NK-92 (cell line): ENCODE measurements at regions not wholly inside any gene's neighbourhood (a gene's known extent, or its start where the extent isn't known, plus 50 kb on each side); places are given as distances from the start of the nearest gene placed in this dataset.

Experiments
- DNase-seq: peaks from one replicate; lab custom pipeline; 2025; ENCODE audit not compliant: unreplicated experiment; lab: John Stamatoyannopoulos, UW

- no peak for DNase-seq
These were observed 199.3 kb downstream of the MTX2 start for GRCh38 chr2:176468457-176469113.

GRCh38 chr2:176470713-176471112, 201.5 kb downstream of the MTX2 start:
- no peak for DNase-seq

- no peak for DNase-seq
These were observed 202.7 kb downstream of the MTX2 start for GRCh38 chr2:176471949-176472348.

GRCh38 chr2:176473177-176473576, 203.9 kb downstream of the MTX2 start:
- no peak for DNase-seq

- no peak for DNase-seq
These were observed 204.6 kb downstream of the MTX2 start for GRCh38 chr2:176473851-176474250.

- no peak for DNase-seq
These were observed 208.1 kb downstream of the MTX2 start for GRCh38 chr2:176477336-176477735.

- no peak for DNase-seq
These were observed 210.7 kb downstream of the MTX2 start for GRCh38 chr2:176479961-176480360.

- no peak for DNase-seq
These were observed 212.9 kb downstream of the MTX2 start for GRCh38 chr2:176482107-176482506.

GRCh38 chr2:176483476-176483875, 214.2 kb downstream of the MTX2 start:
- DNase-seq, result no peak

- DNase-seq, result no peak
These were observed 214.8 kb downstream of the MTX2 start for GRCh38 chr2:176483901-176484568.

GRCh38 chr2:176484838-176485237, 215.6 kb downstream of the MTX2 start:
- DNase-seq, result no peak

GRCh38 chr2:176488431-176488830, 219.2 kb downstream of the MTX2 start:
- no peak for DNase-seq

GRCh38 chr2:176490061-176490861, 221.0 kb downstream of the MTX2 start:
- no peak for DNase-seq

GRCh38 chr2:176491172-176491904, 222.1 kb downstream of the MTX2 start:
- DNase-seq, result no peak

- DNase-seq, result no peak
These were observed 223.3 kb downstream of the MTX2 start for GRCh38 chr2:176492583-176492982.

GRCh38 chr2:176493226-176493825, 224.1 kb downstream of the MTX2 start:
- DNase-seq, result no peak

- DNase-seq, result no peak
These were observed 224.7 kb downstream of the MTX2 start for GRCh38 chr2:176493909-176494308.

GRCh38 chr2:176494949-176495353, 225.7 kb downstream of the MTX2 start:
- no peak for DNase-seq

GRCh38 chr2:176495826-176496225, 226.6 kb downstream of the MTX2 start:
- no peak for DNase-seq

- DNase-seq, result no peak
These were observed 227.5 kb downstream of the MTX2 start for GRCh38 chr2:176496761-176497160.

GRCh38 chr2:176500901-176501300, 231.7 kb downstream of the MTX2 start:
- no peak for DNase-seq
